K562 (cell line): ENCODE measurements at regions not wholly inside any gene's neighbourhood (a gene's known extent, or its start where the extent isn't known, plus 50 kb on each side); places are given as distances from the start of the nearest gene placed in this dataset.

ENCODE experiments used
- TBP ChIP-seq: optimal IDR thresholded peaks from 2 replicates; pipeline ENCODE3; 2011; ENCODE audit warnings: low read depth, low read length, improper control_type of control experiment
- UBTF ChIP-seq, 2 experiments: IDR thresholded peaks; 2 replicates each; pipeline ENCODE4 v1.6.1; 2012; ENCODE audit warnings: improper control_type of control experiment in 2 of 2, low read depth in 2 of 2, low read length in 2 of 2, borderline replicate concordance in 1 of 2
- ZFP91 ChIP-seq: sonication (generic); formaldehyde crosslinking; IDR thresholded peaks from 2 replicates; pipeline ENCODE4 v1.8.0; 2022; ENCODE audit warnings: mild to moderate bottlenecking, missing genetic modification reagents
- ZHX1 ChIP-seq: fragments of 150-350 bp; conservative IDR thresholded peaks from 2 replicates; pipeline ENCODE4 v1.6.1; 2014; ENCODE audit warnings: low read length

- no peak for TF ChIP-seq ZHX1
- TF ChIP-seq ZFP91 = no peak
- peak in 1 of 2 experiments; percentile 44; a peak in 1 of 4 replicates for TF ChIP-seq UBTF (IDR thresholded peaks at IDR 0.05; ENCODE audit: borderline replicate concordance in 1 of 2, low read depth in 2 of 2, low read length in 2 of 2)
- peak; percentile 84 for TF ChIP-seq TBP
These were observed 245.1 kb upstream of the ATXN7L3B start (continued) for GRCh38 chr12:74292351-74293194.
